Breast epithelium (tissue), 3 donors: ENCODE measurements at regions not wholly inside any gene's neighbourhood (a gene's known extent, or its start where the extent isn't known, plus 50 kb on each side); places are given as distances from the start of the nearest gene placed in this dataset.

Source experiments
- CTCF ChIP-seq, 3 donors: fragments of 450-650 bp; IDR thresholded peaks; one replicate each; pipeline ENCODE4 v1.5.1; 2016 to 2017; ENCODE audit warnings: antibody characterized with exemption in 3 of 3, mild to moderate bottlenecking in 3 of 3, moderate library complexity in 3 of 3
- POLR2A ChIP-seq: fragments of 450-650 bp; IDR thresholded peaks from one replicate; pipeline ENCODE4 v1.6.1; 2016; ENCODE audit warnings: antibody characterized with exemption, mild to moderate bottlenecking, moderate library complexity
- POLR2AphosphoS5 ChIP-seq, 3 donors: sonication (generic); formaldehyde crosslinking; IDR thresholded peaks; one replicate each; pipeline ENCODE4 v1.6.1; 2017; ENCODE audit warnings: antibody characterized with exemption in 3 of 3

GRCh38 chr13:111911754-111912452 is 155.0 kb upstream of the SOX1 start:
- TF ChIP-seq CTCF (IDR thresholded peaks at IDR 0.05) (no peak), POLR2AphosphoS5 (IDR thresholded peaks at IDR 0.05) (no peak), POLR2A (no peak)
